D721Med (cell line): ENCODE measurements at regions not wholly inside any gene's neighbourhood (a gene's known extent, or its start where the extent isn't known, plus 50 kb on each side); places are given as distances from the start of the nearest gene placed in this dataset.

Experiments used
- DNase-seq: peaks from one replicate; pipeline ENCODE4 v3.0.0; 2011; ENCODE audit warnings: low spot score; ENCODE audit not compliant: insufficient read length
- FAIRE-seq: peaks from 2 replicates; lab custom pipeline; 2011; peaks lifted over from hg19 to GRCh38; lab: Jason Lieb, UNC
- CTCF ChIP-seq: IDR thresholded peaks from 2 replicates; pipeline ENCODE4 v1.5.1; 2012; ENCODE audit warnings: mild to moderate bottlenecking, control low read depth; ENCODE audit not compliant: insufficient read depth; ENCODE audit errors: missing control alignments

- FAIRE-seq: no peak
- TF ChIP-seq CTCF: no peak
These were observed 95.5 kb downstream of the FAM204A start for GRCh38 chr10:118246332-118247295.

GRCh38 chr10:118243907-118244306, 98.2 kb downstream of the FAM204A start:
- no peak for TF ChIP-seq CTCF
- FAIRE-seq (no peak), DNase-seq (no peak)

More at GRCh38 chr10:118246332-118247295, 95.5 kb downstream of the FAM204A start:
- no peak for DNase-seq

GRCh38 chr10:118241229-118242137, 100.6 kb downstream of the FAM204A start:
- no peak for DNase-seq
- TF ChIP-seq CTCF: peak; percentile 97
- no peak for FAIRE-seq

- FAIRE-seq: no peak
These were observed 102.9 kb downstream of the FAM204A start for GRCh38 chr10:118239236-118239630.

GRCh38 chr10:118238573-118239235, 103.4 kb downstream of the FAM204A start:
- DNase-seq (no peak), FAIRE-seq (no peak)
- TF ChIP-seq CTCF: no peak

More at GRCh38 chr10:118239236-118239630, 102.9 kb downstream of the FAM204A start:
- DNase-seq: no peak
- TF ChIP-seq CTCF: no peak

- TF ChIP-seq CTCF: no peak
- FAIRE-seq: no peak
- DNase-seq: no peak
These were observed 104.2 kb downstream of the FAM204A start for GRCh38 chr10:118237930-118238329.
